K562 (cell line): ENCODE measurements at regions not wholly inside any gene's neighbourhood (a gene's known extent, or its start where the extent isn't known, plus 50 kb on each side); places are given as distances from the start of the nearest gene placed in this dataset.

Experiments
- ASH1L ChIP-seq: fragments of 450-650 bp; IDR thresholded peaks from 2 replicates; pipeline ENCODE4 v1.6.1; 2018; ENCODE audit warnings: borderline replicate concordance, mild to moderate bottlenecking, low read depth; ENCODE audit not compliant: partially characterized antibody
- BRF1 ChIP-seq: IDR thresholded peaks from 3 replicates; pipeline ENCODE4 v1.6.1; 2011; ENCODE audit warnings: borderline replicate concordance, mild to moderate bottlenecking; ENCODE audit not compliant: insufficient read length; ENCODE audit errors: extremely low read depth
- CCAR2 ChIP-seq: fragments of 200-400 bp; formaldehyde crosslinking; IDR thresholded peaks from 2 replicates; pipeline ENCODE4 v1.6.1; 2017; ENCODE audit warnings: mild to moderate bottlenecking, low read depth, low read length
- FOXK2 ChIP-seq, 2 experiments: fragments of 450-650 bp; IDR thresholded peaks in 1 of 2; conservative IDR thresholded peaks in 1 of 2; 2 replicates each; pipeline ENCODE4 v1.6.1; 2016; ENCODE audit warnings: low read depth in 2 of 2, mild to moderate bottlenecking in 1 of 2
- KHSRP ChIP-seq: fragments of 450-650 bp; IDR thresholded peaks from 2 replicates; pipeline ENCODE4 v1.6.1; 2017
- LCOR ChIP-seq: sonication (generic); formaldehyde crosslinking; IDR thresholded peaks from 2 replicates; pipeline ENCODE4 v1.8.0; 2022; ENCODE audit warnings: mild to moderate bottlenecking, missing genetic modification reagents
- MAFK ChIP-seq: IDR thresholded peaks from 2 replicates; pipeline ENCODE4 v1.6.1; 2011; ENCODE audit warnings: low read length, improper control_type of control experiment
- MTA1 ChIP-seq: fragments of 450-650 bp; IDR thresholded peaks from 2 replicates; pipeline ENCODE4 v1.6.1; 2017; ENCODE audit warnings: borderline replicate concordance
- ZNF318 ChIP-seq, 2 experiments: fragments of 450-650 bp; IDR thresholded peaks; 2 replicates each; pipeline ENCODE4 v1.6.1; 2016; ENCODE audit warnings: mild to moderate bottlenecking in 2 of 2, borderline replicate concordance in 1 of 2, low read depth in 1 of 2, moderate library complexity in 1 of 2

- no peak for TF ChIP-seq KHSRP
- no peak for TF ChIP-seq CCAR2
- no peak for TF ChIP-seq ZNF318 (IDR thresholded peaks at IDR 0.05; ENCODE audit: borderline replicate concordance in 1 of 2, low read depth in 1 of 2)
- no peak for TF ChIP-seq ASH1L
- TF ChIP-seq FOXK2 (conservative IDR thresholded peaks at IDR 0.05 in 1 of 2, IDR thresholded peaks at IDR 0.05 in 1 of 2; ENCODE audit: low read depth in 2 of 2) = no peak
- no peak for TF ChIP-seq BRF1
- TF ChIP-seq MAFK = no peak
- TF ChIP-seq MTA1 = no peak
- TF ChIP-seq LCOR (CRISPR knock-in tag) = no peak
- TF ChIP-seq, all 486 proteins: peak for 0
Observed at GRCh38 chr17:55988861-55989260, 164.4 kb upstream of the ANKFN1 start (continued).
